Putamen (tissue), 1 donor: ENCODE measurements at regions not wholly inside any gene's neighbourhood (a gene's known extent, or its start where the extent isn't known, plus 50 kb on each side); places are given as distances from the start of the nearest gene placed in this dataset.

ENCODE experiments used
- DNase-seq: peaks from one replicate; pipeline ENCODE4 v3.0.0-alpha.2; 2016; ENCODE audit warnings: low spot score

- no peak for DNase-seq
These were observed 152.5 kb upstream of the NAV2 start for GRCh38 chr11:19560156-19560555.

GRCh38 chr11:19559746-19560145 is 152.9 kb upstream of the NAV2 start:
- no peak for DNase-seq

- DNase-seq: no peak
These were observed 154.2 kb upstream of the NAV2 start for GRCh38 chr11:19558189-19558986.

GRCh38 chr11:19557720-19558140 is 154.9 kb upstream of the NAV2 start:
- peak; percentile 67 for DNase-seq

- no peak for DNase-seq
These were observed 155.5 kb upstream of the NAV2 start for GRCh38 chr11:19557185-19557584.

- DNase-seq: no peak
These were observed 157.4 kb upstream of the NAV2 start for GRCh38 chr11:19555266-19555665.

- peak; percentile 83 for DNase-seq
These were observed 158.8 kb upstream of the NAV2 start for GRCh38 chr11:19553683-19554333.

GRCh38 chr11:19552656-19553260 is 159.9 kb upstream of the NAV2 start:
- no peak for DNase-seq

GRCh38 chr11:19552161-19552560 is 160.5 kb upstream of the NAV2 start:
- DNase-seq: no peak

- no peak for DNase-seq
These were observed 161.2 kb upstream of the NAV2 start for GRCh38 chr11:19551457-19551856.

- DNase-seq: no peak
These were observed 165.6 kb upstream of the NAV2 start for GRCh38 chr11:19547044-19547443.

GRCh38 chr11:19546325-19546724 is 166.3 kb upstream of the NAV2 start:
- no peak for DNase-seq

GRCh38 chr11:19541521-19542049 is 171.1 kb upstream of the NAV2 start:
- no peak for DNase-seq

GRCh38 chr11:19539861-19540260 is 172.8 kb upstream of the NAV2 start:
- no peak for DNase-seq

- no peak for DNase-seq
These were observed 174.7 kb upstream of the NAV2 start for GRCh38 chr11:19537803-19538453.

GRCh38 chr11:19536131-19536530 is 176.5 kb upstream of the NAV2 start:
- DNase-seq: no peak

- no peak for DNase-seq
These were observed 182.1 kb upstream of the NAV2 start for GRCh38 chr11:19530505-19530904.

GRCh38 chr11:19526119-19526518 is 186.5 kb upstream of the NAV2 start:
- no peak for DNase-seq

GRCh38 chr11:19525714-19526113 is 186.9 kb upstream of the NAV2 start:
- DNase-seq: no peak

GRCh38 chr11:19525276-19525675 is 187.4 kb upstream of the NAV2 start:
- DNase-seq: no peak

GRCh38 chr11:19524171-19524671 is 188.4 kb upstream of the NAV2 start:
- DNase-seq: peak; percentile 63

- DNase-seq: no peak
These were observed 192.0 kb upstream of the NAV2 start for GRCh38 chr11:19520681-19521080.
